ENCODE measurements at regions not wholly inside any gene's neighbourhood (a gene's known extent, or its start where the extent isn't known, plus 50 kb on each side); places are given as distances from the start of the nearest gene placed in this dataset.

DNA sequence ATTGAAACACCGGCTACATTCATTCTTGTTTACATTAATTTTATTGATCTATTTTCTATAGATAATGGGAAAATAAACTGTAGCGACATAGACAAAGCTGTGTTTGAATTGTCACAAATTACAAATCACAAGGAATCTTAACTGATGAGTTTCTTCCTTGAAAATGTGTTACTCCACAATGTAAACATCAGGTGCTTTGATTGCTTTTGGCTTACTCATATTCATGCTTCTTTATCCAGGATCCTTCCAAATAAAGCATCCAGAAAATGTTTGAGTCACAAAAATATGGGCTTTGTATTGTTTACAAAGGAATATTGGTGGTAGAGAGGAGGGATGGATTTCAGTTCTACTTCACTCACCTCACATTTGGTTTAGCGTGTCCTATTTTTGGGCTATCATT is 64.0 kb downstream of the BMP2 start:
- no peak for DNase-seq

DNA sequence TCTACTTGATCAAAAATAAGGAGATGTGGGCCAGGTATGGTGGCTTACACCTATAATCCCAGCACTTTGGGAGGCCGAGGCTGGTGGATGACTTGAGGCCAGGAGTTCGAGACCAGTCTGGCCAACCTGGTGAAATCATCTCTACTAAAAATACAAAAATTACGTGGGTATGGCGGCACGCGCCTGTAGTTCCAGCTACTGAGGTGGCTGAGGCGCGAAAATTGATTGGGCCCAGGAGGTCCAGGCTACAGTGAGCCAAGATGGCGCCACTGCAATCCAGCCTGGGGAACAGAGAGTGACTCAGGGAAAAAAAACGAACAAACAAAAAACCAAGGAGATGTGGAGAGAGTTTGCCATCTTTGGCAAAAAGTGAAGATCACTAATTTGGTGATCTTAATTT is 65.3 kb downstream of the BMP2 start:
- no peak for DNase-seq

DNA sequence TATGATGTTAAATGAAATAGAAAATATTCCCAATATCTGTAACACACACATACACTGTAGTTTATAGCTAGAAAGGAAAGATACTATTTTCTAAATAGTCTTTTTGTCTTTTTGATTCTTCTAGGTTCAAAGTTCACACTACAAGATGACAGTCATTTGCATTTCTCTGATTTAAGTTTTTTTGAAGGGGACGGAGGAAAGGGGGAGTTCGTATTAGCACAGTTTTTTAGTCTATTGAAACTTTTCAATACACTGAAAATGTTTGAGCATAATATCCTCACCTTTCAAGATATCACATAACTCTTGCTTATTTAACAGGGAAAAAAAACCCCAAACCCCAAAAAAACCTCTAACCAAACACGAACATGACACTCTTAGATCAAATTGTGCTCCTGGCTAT is 68.1 kb downstream of the BMP2 start:
- no peak for DNase-seq

DNA sequence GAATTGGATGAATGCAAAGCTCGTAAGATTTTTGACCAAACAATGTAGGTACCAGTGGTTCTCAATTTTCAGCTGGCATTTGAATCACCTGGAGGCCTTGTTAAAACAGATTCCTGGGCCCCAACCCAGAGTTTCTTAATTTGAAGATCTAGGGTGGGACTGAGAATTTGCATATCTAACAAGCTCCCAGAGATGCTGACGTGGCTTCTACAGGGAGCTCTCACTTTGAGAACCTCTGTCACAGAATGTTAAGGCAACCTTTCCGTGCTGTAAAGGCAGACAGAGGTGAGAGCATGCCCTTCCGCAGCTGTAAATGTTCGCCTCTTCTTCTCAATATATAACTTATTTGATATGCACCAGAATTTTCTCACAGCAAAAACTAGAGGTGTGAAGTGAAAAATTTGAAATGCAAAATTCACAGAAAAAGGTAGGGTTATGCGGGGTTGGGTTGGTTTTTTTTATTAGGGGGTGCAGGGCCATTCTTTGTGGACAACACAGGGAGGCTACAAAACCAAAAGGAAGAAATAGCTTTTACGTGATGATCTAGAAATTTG is 69.4 kb downstream of the BMP2 start:
- DNase-seq = no peak

GRCh38 chr20:6837730-6838129 is 70.2 kb downstream of the BMP2 start:
- DNase-seq = no peak

GRCh38 chr20:6838181-6838826 is 70.8 kb downstream of the BMP2 start:
- DNase-seq = no peak

- no peak for DNase-seq
These were observed 73.6 kb downstream of the BMP2 start for GRCh38 chr20:6841128-6841527.

GRCh38 chr20:6845141-6845540 is 77.7 kb downstream of the BMP2 start:
- DNase-seq = no peak

- no peak for DNase-seq
These were observed 80.6 kb downstream of the BMP2 start for GRCh38 chr20:6848041-6848440.

GRCh38 chr20:6848992-6849391 is 81.5 kb downstream of the BMP2 start:
- DNase-seq = no peak

- no peak for DNase-seq
These were observed 83.7 kb downstream of the BMP2 start for GRCh38 chr20:6851136-6851535.

- DNase-seq = no peak
These were observed 85.0 kb downstream of the BMP2 start for GRCh38 chr20:6852478-6852877.

DNA sequence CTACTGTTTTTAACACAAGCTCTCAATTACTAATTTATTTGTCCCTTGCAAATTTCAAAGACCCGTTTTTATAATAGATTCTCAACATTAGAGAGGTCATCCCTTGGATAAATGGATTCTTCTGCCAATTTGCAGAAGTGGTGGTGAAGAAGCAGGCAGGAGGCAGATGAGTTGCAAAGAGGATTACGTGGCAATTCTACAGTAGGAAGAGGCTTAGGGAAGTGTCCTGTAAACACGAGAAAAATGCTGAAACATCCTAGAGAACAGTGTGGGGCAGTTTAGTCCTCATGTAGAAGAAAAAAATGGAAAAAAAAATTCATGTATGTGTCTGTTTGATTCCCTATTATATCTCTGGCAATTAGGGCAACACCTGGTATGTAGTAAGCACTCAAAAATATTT is 87.6 kb downstream of the BMP2 start:
- DNase-seq = peak; percentile 6

- no peak for DNase-seq
These were observed 88.3 kb downstream of the BMP2 start for GRCh38 chr20:6855796-6856195.

DNA sequence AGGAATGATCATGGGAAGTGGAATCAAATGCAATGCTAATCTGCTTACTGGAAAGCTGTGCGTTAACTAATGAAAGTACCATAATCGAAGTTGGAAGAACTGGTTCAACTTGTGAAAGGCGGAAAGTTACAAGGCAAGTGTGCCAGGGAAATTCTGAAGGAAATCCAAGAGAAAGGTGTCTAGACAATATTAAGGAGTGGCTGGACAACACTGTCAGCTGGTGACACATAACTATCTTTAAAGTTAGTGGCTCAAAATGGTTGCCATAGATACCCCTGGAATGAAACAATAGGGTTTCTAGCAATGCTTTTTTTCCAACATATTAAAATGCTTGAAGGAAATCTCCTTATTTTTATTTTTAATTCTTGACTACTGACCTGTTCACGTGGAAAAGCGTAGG is 90.4 kb downstream of the BMP2 start:
- DNase-seq = no peak

GRCh38 chr20:6863355-6863754 is 95.9 kb downstream of the BMP2 start:
- no peak for DNase-seq

- no peak for DNase-seq
These were observed 96.3 kb downstream of the BMP2 start for GRCh38 chr20:6863798-6864201.

GRCh38 chr20:6864740-6865139 is 97.3 kb downstream of the BMP2 start:
- DNase-seq = no peak

DNA sequence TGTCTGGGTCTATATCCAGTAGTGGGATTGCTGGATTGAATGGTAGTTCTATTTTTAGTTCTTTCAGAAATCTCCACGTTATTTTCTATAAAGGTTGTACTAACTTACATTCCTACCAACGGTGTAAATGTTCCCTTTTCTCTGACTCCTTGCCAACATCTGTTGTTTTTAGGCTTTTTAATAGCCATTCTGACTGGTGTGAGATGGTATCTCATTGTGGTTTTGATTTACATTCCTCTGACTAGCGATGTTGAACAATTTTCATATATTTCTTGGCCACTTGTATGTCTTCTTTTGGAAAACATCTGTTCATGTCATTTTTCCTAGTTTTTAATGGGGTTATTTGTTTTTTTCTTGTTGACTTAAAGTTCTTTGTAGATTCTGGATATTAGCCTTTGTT is 99.3 kb downstream of the BMP2 start:
- DNase-seq = no peak

DNA sequence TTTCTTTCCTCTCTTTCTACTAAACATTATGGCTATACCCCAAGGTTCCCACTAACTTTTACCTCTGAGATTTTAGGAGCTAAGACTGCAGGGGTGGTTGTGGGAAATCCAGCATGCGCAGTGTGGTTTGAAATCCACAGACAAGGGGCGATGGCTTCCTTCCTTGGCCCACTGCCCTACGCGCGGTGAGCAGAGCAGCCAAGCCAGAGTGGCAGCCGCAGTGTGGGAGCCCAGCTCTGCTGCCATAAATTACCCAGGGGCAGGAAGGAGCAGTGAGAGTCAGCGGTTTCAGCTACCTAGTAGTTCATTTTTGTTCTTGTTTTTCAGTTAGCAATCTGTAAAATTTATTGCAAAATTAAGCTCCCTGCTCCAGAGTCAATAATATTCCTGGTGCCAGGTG is 101.4 kb downstream of the BMP2 start:
- DNase-seq = peak; percentile 3

GRCh38 chr20:6870559-6870958 is 103.1 kb downstream of the BMP2 start:
- DNase-seq = no peak

DNA sequence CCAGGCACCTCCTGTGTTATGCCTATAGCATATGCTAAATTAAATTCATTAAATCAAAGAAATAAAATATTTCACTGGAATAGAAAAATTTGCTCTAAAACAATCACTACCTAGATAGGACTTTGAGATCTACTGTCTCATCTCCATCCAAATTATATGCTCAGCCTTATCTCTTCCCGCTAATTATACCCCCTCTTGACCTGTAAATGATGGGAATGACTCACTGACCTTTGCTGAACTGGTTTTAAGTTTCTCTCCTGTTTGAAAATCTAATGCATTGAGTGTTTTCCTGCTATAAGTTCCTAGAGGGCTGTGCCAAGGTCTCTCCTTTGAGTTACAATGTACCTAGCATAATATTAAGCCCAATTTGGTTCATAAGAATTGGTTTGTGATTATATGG is 110.1 kb downstream of the BMP2 start:
- no peak for DNase-seq

- DNase-seq = no peak
These were observed 115.2 kb downstream of the BMP2 start for GRCh38 chr20:6882561-6883291.

GRCh38 chr20:6884114-6884513 is 116.6 kb downstream of the BMP2 start:
- DNase-seq = no peak

Measured in hematopoietic multipotent progenitor cell treated with erythropoietin and hydrocortisone succinate and interleukin-3 and kit ligand, for 6 days (in vitro differentiated cells).